HG03196 (cell line): ENCODE measurements at regions not wholly inside any gene's neighbourhood (a gene's known extent, or its start where the extent isn't known, plus 50 kb on each side); places are given as distances from the start of the nearest gene placed in this dataset.
"Not testable (repeated sequence)": the region's sequence is repeated elsewhere in the genome, so short reads cannot be mapped to it uniquely, and the experiment has no call there.

ENCODE experiments used
- ATAC-seq: cut with Tn5 transposase; IDR thresholded peaks from one replicate; pipeline ENCODE4 v1.9.1; 2021; ENCODE audit not compliant: unreplicated experiment

DNA sequence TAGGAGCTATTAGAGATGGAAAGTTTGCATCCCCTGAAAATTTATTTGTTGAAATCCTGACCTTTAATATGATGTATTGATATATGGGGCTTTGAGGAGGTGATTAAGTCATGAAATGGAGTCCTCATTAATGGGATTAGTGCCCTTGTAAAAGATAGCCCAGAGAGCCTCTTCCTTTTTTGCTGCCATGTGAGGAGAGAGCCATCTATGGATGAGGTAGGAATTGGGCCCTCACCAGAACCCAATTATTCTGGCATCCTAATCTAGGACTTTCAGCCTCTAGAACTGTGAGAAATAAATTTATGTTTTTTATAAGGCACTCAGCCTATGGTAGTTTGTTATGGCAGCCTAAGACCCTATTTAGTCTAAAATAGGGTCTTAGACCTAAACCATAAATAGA is 250.2 kb upstream of the SLITRK1 start:
- no peak for ATAC-seq

DNA sequence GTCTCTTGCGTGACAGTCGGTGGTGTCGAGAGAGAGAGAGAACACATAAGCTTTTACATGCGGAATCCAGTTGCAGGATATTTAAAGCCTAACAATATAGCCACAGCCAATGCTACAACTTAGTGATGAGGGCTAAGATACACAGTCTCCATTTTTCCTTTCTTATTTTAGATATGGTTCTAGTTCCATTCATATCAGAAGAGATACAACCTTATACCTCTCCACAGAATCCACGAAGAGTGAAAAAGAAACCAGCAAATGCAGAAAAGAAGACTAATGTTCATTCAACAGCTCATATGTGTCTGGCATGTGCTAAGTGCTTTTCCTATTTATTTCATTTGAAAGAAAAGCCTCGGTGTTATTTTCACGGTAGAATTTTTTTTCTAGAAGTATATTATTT is 249.0 kb upstream of the SLITRK1 start:
- no peak for ATAC-seq

DNA sequence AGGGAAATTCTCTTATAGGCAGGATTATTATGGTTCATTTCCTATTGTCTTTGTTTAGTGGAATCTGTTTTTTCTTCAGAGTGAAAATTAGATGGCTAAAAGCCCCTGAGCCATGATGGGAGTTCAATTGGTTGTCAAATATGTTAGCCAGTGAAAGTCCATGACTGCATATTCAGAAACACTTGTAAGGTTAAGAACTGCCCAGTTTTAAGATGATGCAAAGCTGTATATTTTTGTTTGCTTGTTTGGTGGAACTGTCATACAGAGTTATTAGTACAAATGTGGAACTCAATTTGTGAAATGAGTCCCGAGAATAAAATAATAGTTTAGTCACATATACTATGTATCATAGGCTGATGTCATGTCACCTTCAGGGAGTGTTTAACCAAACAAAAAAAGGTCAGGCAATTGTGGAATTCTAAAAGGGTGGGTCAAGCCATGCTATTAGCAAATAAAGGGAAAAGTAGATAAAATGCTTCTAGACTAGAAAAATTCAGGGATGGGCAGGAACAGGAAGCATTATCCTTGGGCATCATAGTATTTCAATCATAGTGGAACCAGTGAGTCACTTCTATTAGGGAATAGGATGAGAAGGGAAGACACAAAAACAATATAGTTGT is 248.3 kb upstream of the SLITRK1 start:
- ATAC-seq, result no peak

DNA sequence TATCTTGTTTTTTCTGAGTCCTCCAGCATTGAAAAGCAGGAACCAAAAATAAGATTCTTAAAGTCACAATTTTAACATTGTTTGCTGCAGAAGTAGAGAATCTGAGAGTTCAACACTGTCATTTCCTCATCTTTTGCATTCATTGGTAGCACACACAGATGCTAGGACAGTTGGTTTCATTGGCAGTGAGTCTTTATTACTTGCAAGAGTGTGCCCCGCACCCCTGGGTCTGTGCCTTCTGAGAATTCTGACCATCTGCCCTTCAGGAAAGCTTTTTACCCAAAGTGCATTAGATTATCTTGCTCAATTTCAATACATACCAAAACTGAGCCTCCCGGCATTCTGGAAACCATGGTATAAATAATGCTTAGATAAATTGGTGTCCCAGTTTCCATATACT is 247.7 kb upstream of the SLITRK1 start:
- no peak for ATAC-seq

DNA sequence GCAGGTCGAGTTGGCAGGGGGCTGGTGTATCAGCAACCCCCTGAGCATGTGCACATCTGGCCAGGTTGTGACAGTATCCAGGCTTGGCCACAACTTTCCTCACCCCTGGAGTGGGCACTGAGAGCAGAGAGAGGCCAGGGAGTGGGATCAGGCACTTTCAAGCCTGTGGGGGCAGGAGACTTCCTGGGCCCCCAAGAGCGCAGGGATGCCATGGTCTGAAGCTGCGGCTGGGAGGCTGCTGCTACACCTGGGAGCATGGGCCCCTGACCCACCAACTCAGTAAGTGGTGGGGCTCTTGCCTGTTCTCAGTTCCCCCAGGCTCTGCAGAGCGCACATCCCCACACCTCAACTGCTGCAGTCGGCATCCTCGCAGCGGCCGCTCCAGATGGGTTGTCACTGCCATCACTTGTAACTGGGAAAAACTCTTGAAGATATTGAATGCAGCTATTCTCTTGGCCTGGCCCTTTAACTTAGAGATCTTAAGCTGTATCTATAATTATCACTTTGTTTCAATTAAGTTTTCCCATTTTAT is 245.4 kb upstream of the SLITRK1 start:
- no peak for ATAC-seq

DNA sequence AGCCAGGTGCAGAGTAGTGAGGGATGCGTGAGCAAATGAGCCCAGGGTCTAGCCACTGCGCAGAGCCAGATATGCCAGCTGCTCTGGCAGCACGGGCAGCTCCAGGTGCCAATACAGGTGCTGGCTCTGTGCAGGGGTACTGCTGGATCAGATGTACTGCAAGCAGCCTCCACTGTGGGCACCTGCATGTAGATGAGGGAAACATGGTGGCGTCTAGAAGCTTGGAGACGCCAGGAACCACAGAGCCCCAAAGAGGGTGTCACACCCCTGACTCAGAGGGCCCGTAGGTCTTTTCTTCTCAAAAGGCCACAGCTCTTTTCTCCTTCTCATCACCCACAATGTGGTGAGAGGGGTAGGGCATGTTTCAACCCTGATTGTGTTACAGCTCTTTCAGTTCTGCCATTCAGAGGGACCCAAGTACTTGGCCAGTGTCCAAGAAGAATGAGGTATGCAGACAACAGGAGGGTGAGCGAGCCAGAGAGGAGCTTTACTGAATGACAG is 244.4 kb upstream of the SLITRK1 start:
- no peak for ATAC-seq

DNA sequence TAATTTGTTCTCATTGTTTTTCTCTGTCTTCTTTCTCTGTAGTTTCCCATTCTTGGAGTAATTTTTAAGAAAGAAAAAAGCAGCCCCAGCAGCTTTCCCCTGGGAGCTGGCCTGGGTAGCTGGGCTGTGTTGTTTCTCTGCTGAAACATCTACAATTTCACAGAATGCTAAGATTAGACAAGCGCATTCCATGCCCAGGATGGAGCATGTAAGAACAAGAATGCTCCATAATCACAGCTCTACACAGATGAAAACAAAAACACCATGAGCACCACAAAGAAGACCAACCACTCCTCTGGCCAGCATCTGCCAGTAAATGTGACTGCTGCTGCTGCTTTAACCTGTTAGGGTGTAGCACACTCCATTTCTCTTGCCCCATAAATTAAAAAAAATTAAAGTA is 239.2 kb upstream of the SLITRK1 start:
- no peak for ATAC-seq

DNA sequence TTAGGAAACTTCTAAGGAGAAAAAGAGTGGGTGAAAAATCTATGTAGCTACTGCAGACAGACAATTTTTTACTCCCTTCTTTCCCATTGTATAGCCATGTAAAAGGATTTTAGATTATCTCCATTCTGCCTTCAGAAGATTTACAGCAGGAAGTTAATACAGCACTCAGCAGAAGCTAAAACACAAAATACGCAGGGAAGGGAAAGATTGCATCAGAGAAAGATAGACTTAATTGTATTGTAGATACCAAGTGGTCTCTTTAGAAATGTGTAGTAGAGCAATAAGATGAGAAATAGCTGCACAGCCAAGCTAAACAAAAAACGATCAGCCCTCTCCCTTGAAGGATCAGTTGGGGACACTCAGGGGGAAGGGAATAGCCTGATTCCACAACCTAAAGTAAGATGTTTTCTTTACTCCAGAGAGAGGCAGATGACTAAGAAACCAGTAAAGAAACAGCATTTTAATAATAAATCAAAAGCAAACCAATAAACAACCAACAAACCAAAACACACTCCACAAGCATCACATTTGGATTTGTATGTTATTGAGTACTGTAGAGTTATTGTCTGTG is 236.7 kb upstream of the SLITRK1 start:
- ATAC-seq, result no peak

DNA sequence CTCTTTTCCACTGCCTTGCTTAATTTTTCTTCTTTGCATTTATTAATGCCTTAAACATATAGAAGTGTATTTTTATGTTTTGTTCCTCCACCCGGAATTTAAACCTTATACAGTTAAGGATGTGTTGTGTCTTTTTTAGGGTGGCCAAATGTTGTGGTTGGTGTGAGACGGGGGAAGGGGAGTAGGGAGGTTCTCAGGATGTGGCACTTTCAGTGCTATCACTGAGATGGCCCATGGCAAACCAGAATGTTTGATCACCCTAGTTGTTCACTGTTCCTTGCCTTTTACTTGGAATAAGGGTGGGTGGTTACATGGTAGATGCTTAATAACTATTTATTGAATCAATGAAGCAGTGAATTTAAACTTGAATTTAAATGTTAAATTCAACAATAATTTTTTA is 216.0 kb upstream of the SLITRK1 start:
- no peak for ATAC-seq

DNA sequence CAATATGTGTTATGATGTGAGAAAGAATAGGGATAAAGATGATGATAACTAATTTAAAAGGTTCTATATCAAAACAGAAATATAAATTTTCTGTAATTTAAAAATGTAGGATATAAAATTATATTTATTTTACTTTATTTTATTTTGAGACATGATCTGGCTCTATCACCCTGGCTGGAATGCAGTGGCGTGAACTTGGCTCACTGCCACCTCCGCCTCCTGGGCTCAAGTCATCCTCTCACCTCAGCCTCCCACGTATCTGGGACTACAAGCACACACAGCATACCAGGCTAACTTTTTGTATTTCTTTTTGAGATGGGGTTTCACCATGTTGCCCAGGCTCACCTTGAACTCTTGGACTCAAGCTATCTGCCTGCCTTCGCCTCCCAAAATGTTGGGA is 214.9 kb upstream of the SLITRK1 start:
- no peak for ATAC-seq

DNA sequence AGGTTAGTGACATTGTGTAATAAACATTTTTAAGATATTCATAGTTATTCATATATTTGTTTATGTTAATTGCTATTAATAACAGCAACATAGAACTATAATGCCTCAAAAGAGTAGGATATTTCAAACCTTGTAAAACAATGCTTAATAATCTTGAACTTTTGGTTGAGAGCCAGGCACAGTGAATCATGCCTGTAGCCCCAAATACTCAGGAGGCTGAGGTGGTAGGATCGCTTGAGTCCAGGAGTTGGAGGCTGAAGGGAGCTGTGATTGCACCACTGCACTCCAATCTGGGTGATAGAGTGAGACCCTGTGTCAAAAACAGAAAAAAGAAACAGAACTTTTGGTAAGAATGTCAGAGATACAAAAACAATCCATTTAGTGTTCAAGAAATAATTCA is 213.9 kb upstream of the SLITRK1 start:
- no peak for ATAC-seq

DNA sequence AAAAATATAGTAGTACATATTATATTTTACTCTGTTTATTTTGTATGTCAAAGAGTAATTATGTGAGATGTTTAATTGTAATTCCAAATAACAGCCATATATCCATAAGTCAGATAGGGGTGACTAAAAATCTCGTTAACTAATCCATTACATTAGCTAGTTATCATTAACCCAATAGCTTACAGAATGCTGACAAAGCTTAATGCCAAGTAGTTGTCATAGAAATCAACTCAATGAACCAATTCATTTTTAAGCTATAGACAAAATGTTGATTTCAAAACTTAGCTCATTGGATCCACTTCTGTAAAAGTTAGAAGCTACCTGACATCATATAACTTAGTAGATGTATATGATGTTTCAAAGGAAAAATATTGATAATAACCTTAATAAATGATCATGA is 206.7 kb upstream of the SLITRK1 start:
- no peak for ATAC-seq

DNA sequence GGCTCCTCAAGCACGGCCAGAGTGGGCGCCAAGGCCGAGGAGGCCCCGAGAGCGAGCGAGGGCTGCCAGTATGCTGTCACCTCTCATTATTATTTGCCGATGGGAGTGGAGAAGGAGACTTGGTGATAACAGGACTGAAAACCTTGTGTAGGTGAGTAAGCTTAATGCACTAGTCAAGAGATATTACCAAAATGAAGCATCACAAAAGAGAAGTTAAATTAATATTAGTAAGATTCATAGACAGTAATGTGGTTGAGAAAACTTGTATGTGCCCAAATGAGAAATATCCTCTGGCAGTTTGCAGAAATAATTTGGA is 204.5 kb upstream of the SLITRK1 start:
- no peak for ATAC-seq

DNA sequence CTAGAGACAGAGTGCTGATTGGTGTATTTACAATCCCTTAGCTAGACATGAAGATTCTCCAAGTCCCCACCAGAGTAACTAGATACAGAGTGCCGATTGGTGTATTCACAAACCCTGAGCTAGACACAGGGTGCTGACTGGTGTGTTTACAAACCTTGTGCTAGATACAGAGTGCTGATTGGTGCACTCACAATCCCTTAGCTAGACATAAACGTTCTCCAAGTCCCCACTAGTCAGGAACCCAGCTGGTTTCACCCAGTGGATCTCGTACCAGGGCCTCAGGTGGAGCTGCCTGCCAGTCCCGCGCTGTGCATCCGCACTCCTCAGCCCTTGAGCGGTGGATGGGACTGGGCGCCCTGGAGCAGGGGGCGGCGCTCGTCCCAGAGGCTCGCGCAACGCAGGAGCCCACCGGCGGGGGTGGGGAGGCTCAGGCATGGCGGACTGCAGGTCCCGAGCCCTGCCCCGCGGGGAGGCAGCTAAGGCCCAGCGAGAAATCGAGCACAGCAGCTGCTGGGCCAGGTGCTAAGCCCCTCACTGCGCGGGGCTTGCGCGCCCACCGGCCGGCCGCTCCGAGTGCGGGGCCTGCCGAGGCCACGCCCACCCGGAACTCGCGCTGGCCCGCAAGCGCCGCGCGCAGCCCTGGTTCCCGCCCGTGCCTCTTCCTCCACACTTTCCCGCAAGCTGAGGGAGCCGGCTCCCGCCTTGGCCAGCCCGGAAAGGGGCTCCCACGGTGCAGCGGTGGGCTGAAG is 204.0 kb upstream of the SLITRK1 start:
- ATAC-seq, result not testable (repeated sequence)

DNA sequence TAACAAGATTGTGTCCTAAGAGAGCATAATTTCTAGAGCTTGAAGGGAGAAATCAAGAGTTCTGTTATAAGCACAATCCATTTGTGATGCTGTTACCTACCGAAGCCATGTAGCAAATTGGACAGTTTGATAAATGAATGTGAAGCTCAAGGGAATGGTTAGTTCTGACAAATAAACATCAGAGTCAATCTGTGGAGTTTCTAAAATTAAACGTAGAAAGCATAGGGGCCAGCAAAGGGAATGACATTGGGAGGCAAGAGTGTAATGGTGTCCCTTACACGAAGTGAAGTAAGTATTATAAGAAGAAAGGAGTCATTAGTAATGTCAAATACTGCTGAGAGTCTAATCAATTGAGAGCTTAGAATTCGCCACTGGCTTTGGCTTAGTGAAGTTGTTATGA is 200.2 kb upstream of the SLITRK1 start:
- ATAC-seq, result no peak

DNA sequence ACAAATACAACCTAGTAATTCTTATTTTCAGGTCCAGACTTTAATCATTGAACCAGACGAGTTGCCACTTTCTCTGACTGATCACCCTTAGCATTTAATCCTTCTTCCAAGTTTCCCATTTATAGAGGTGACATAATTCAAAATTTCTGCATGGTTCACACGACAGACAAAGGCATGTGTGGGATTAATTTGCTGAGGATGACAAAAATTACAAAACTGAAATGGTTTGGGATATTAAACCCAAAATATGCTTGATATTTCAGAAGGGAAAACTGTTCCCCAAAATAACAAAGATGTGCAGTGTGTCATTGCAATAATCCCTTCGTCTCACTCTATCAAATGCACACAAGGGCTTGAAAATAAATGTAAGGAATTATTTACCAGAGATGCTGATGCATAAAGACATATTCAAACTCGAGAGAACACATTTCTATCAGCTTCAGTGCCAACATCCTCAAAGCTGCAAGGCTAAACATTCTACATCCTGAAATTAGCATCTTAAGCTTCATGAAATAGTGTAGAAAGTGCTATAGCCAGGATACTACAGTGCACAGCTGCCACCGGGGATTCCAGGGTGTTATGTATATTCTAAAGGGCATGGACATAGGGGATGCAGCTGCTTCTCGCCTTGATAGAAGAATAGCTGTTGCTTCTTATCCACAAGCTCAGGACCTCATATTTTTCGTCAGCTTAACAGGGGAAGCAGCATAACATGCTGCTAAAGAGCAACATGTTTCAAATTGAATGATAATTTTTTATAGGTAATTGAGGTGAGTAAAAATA is 198.7 kb upstream of the SLITRK1 start:
- no peak for ATAC-seq

DNA sequence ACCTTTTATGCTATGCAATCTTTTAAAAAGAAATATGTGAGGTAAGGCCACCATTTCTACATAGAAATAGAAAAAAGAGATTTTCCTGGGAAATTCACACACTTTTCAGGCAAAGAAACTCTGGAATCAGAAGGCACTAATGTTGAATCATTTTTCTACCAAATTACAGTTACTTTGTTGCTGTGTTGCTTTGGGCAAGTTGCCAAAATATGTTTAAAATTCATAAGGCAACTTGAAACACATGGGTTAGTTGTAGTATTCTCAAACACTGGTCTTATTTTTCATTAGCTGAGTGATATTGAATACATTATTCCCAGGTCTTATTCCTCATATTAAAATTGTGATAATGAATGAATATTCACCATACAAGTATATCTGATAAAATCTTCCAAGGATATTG is 195.0 kb upstream of the SLITRK1 start:
- ATAC-seq, result no peak

DNA sequence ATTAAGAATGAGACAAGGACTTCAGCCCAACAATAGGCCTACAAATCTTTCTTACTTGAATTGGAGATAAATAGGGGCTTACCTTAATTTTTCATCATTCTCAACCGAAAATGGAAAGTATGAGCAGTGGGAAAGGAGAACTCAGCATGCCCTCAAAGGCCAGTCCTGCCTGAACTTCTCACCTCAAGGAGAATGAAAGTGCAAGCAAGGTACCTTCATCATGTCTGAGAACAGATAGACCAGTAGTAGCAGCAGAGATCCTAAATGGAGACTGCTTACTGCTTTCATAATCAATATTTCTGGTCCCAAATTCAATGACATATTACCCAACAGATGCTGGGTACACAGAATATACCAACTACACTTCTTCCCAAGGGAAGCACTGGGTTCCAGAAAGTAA is 194.0 kb upstream of the SLITRK1 start:
- ATAC-seq, result no peak

DNA sequence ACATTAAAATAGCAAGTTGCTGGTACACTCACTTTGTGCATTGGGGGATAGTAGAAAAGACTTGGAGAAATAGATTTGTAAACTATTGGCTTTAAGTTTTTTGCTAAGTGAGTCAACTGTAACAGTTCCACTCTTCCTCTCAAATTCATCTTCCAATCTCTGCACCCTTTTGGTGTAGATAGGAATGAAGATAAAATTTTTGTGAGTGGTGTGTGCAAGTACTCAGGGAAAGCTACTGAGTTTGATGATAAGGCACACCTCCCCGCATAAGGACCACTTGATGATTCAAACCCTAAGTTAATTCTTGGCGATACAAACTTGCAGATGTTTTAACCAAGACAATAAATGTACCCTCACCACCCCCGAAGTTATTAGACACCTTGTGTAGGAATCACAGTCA is 168.3 kb upstream of the SLITRK1 start:
- ATAC-seq, result no peak

DNA sequence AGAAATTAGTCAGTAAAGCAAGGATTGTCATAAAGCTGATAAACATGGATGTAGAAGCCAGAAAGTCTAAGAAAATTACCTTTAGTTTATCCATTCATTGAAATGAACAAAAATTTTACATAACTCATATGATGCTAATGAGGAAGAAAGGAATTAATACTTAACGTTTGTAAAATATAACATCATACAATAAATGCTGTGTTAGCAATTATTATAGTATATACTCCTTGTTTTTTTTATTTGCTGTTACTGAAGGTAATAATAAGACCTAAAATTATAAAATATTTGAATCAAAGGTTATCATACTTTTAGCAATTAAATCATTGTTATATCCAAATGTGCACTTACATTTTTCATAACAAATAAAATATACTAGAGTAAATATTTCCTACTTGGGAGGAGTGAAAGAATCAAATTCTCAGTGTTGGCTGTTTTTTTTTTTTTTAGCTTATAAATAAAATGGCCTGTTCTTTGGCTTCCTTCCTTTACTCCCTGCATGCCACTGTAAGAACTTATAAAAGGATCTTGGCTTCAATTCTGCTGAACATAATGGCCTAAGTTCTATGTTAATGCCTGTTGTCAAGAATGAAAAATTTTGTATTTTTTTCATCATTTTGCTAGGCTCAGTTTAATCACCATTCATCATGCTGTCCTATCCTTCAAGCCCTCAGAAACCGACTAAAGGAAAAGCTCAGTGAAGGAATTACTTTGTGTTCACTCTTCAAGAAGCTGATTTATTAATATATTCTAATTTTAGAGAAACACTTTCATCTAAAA is 167.4 kb upstream of the SLITRK1 start:
- ATAC-seq, result no peak

DNA sequence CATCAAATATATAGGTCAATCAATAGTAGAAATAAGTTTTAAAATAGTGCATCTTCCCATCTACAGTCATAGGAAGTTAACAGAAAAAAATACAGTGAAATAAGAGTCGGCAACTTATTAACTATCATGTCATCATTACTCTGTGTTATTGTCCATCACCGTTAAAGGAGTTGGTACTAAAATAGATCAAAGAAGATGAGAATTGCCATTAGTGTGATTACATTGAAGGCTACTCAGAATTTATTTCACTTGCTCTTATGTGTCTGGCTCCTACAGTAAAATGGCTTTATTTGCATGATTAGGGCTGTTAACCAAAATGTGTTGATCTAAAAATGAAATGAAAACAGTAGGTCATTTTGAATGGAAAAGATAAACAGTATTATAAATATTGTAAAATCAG is 162.5 kb upstream of the SLITRK1 start:
- ATAC-seq, result no peak
